ENCODE measurements at regions not wholly inside any gene's neighbourhood (a gene's known extent, or its start where the extent isn't known, plus 50 kb on each side); places are given as distances from the start of the nearest gene placed in this dataset.

GRCh38 chr12:126086242-126086641 lies 1021.0 kb downstream of the AACS start:
- TF ChIP-seq CTCF (IDR thresholded peaks at IDR 0.05) (no peak), EZH2 (IDR thresholded peaks at IDR 0.05; ENCODE audit: borderline replicate concordance, insufficient read depth, low read depth, low read length, poor library complexity, severe bottlenecking) (no peak)

All from B cell (primary cell).